ENCODE measurements at regions not wholly inside any gene's neighbourhood (a gene's known extent, or its start where the extent isn't known, plus 50 kb on each side); places are given as distances from the start of the nearest gene placed in this dataset.

GRCh38 chrX:63270873-63271272 is 80.3 kb downstream of the SPIN4 start:
- H2BK20ac ChIP-seq (ENCODE audit: low read length), result no peak overlapping the region
- H3K27me3 ChIP-seq (replicated peaks in 1 of 4; ENCODE audit: control insufficient read depth in 3 of 4, extremely low read depth in 1 of 4, insufficient read depth in 3 of 4, low read length in 3 of 4), result no peaks in the 10 kb centered on the region
- H3K36me3 ChIP-seq (ENCODE audit: control insufficient read depth in 2 of 4, insufficient read depth in 4 of 4, low read length in 3 of 4), result no peaks in the 10 kb centered on the region
- H3K27ac ChIP-seq (ENCODE audit: low read depth, low read length), result no peak overlapping the region
- no peaks in the 10 kb centered on the region for H3K9me3 ChIP-seq (ENCODE audit: insufficient read depth in 2 of 2, low read depth in 1 of 2, low read length in 1 of 2)
- WGBS, 2 experiments (ENCODE audit: extremely low coverage in 1 of 2, insufficient coverage in 1 of 2, insufficient read length in 1 of 2, insufficient replicate concordance in 2 of 2, low coverage in 1 of 2, low lambda C conversion rate in 2 of 2, missing lambda C conversion rate in 1 of 2), result 85% methylated on average over 7 of the region's 8 CpGs; no CpG with 5 or more reads in 1 of the 2 experiments
- CTCF ChIA-PET (ENCODE audit: partially characterized antibody), result no interaction called here
- H2AFZ ChIP-seq (ENCODE audit: low read length), result no peak overlapping the region
- no peak overlapping the region for H4K91ac ChIP-seq (replicated peaks; ENCODE audit: insufficient read length, low read length)
- no peak overlapping the region for H4K5ac ChIP-seq (ENCODE audit: insufficient read length, low read depth, low read length)
- FAIRE-seq (no peak), DNase-seq (ENCODE audit: low read depth in 1 of 2, low spot score in 2 of 2) (no peak)
- POLR2A ChIA-PET (ENCODE audit: partially characterized antibody), result no interaction called here
- no peak overlapping the region for H3K14ac ChIP-seq (ENCODE audit: insufficient read length)
- peak; percentile 4; the same call in 1 of the 2 replicates for TF ChIP-seq MAFK (IDR thresholded peaks at IDR 0.05; ENCODE audit: low read depth, low read length)
- no peak for TF ChIP-seq TAF1 (IDR thresholded peaks at IDR 0.05; ENCODE audit: low read depth, low read length)
- H3K56ac ChIP-seq (replicated peaks; ENCODE audit: insufficient read length, low read depth, low read length), result no peak overlapping the region
- no peak overlapping the region for H3K23ac ChIP-seq (ENCODE audit: insufficient read length)
- no peaks in the 10 kb centered on the region for H4K20me1 ChIP-seq (replicated peaks in 1 of 2; ENCODE audit: control insufficient read depth in 1 of 2, insufficient read depth in 2 of 2, low read length in 2 of 2)
- H3K4ac ChIP-seq (replicated peaks; ENCODE audit: insufficient read length, low read depth, low read length), result no peak overlapping the region
- H2BK15ac ChIP-seq (ENCODE audit: low read length), result no peak overlapping the region
- no peak overlapping the region for H2BK5ac ChIP-seq (ENCODE audit: low read depth, low read length)
- no peaks in the 10 kb centered on the region for H3K23me2 ChIP-seq (ENCODE audit: low read depth, low read length)
- no peak overlapping the region for H2AK5ac ChIP-seq (ENCODE audit: low read depth, low read length)
- H3K79me2 ChIP-seq (ENCODE audit: control insufficient read depth in 1 of 2, insufficient read depth in 2 of 2, low read length in 2 of 2), result no peaks in the 10 kb centered on the region
- H3K79me1 ChIP-seq (ENCODE audit: low read depth, low read length), result no peaks in the 10 kb centered on the region
- H3K4me3 ChIP-seq (ENCODE audit: extremely low read depth in 1 of 4, insufficient read depth in 2 of 4, low read depth in 3 of 4, low read length in 4 of 4), result no peak overlapping the region
- no peak overlapping the region for H2BK12ac ChIP-seq (ENCODE audit: low read depth, low read length)
- H3K4me1 ChIP-seq (replicated peaks in 1 of 4; ENCODE audit: control insufficient read depth in 3 of 4, insufficient read depth in 4 of 4, low read length in 3 of 4), result no peaks in the 10 kb centered on the region
- no peak overlapping the region for H3K9ac ChIP-seq (replicated peaks in 1 of 4; ENCODE audit: extremely low read depth in 1 of 4, low read depth in 3 of 4, low read length in 3 of 4)
- H3K18ac ChIP-seq (ENCODE audit: extremely low read depth, low read length), result no peak overlapping the region
- H4K8ac ChIP-seq (ENCODE audit: extremely low read depth, insufficient read depth, low read length), result no peak overlapping the region
- no peak overlapping the region for H2BK120ac ChIP-seq (replicated peaks; ENCODE audit: low read depth, low read length)
- no peak overlapping the region for H3K4me2 ChIP-seq (ENCODE audit: insufficient read depth in 1 of 2, low read depth in 2 of 2, low read length in 2 of 2)

All from H1 (cell line).